ENCODE measurements at regions not wholly inside any gene's neighbourhood (a gene's known extent, or its start where the extent isn't known, plus 50 kb on each side); places are given as distances from the start of the nearest gene placed in this dataset.

DNA sequence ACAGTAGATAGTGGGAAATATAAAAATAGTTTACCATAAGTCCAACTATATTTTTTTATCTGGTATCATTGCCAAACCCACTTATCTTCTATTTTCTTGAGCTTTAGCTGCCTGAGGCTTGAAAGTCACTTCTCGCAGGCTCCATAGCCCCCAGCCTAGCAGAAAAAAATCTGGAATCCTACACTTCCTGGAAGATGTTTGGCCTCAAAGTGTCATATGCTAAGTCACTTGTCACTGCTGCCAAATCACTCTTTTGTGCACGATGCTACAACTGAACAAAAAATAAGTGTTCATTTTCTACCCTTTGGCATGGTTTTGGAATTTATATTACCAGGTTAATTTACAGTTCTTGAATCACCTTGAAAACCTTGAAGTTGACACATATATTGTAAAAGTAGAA is 612.5 kb upstream of the ATXN8OS start:
- Histone ChIP-seq H3K4me3 (ENCODE audit: low read depth in 1 of 2, low read length in 2 of 2) (no peak overlapping the region), H3K36me3 (ENCODE audit: control insufficient read depth in 1 of 2, insufficient read depth in 2 of 2, low read length in 2 of 2) (no peaks in the 10 kb centered on the region), H3K27ac (ENCODE audit: low read length) (no peak overlapping the region), H3K27me3 (ENCODE audit: low read depth, low read length) (no peaks in the 10 kb centered on the region), H3K4me1 (ENCODE audit: control insufficient read depth in 1 of 2, insufficient read depth in 2 of 2, low read length in 2 of 2) (no peaks in the 10 kb centered on the region), H3K9me3 (ENCODE audit: control insufficient read depth in 1 of 2, low read length in 2 of 2) (peaks cover 0 to 4% of the 10 kb centered on the region in 2 donors)

DNA sequence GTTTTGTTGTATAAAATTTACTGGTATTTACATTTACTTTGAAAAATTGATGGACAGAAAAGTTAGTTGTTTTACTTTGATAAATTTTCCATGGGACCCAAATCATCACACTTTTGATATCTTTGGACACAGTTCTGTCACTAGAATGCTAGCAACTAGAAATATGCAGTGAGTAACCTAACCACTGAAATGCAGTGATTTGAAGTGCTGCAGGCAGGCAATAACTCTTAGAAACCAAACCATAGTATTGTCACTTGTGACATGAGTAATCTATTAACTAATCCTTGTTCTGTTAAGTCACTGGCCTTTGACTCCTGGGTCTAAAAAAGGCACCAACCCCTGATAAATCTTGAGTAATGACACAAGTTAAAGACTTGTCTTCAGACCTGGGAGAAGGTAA is 620.0 kb upstream of the ATXN8OS start:
- Histone ChIP-seq H3K27ac (ENCODE audit: low read length) (no peak overlapping the region), H3K4me1 (ENCODE audit: control insufficient read depth in 1 of 2, insufficient read depth in 2 of 2, low read length in 2 of 2) (no peaks in the 10 kb centered on the region), H3K36me3 (ENCODE audit: control insufficient read depth in 1 of 2, insufficient read depth in 2 of 2, low read length in 2 of 2) (no peaks in the 10 kb centered on the region), H3K9me3 (ENCODE audit: control insufficient read depth in 1 of 2, low read length in 2 of 2) (peaks cover 0 to 3% of the 10 kb centered on the region in 2 donors), H3K27me3 (ENCODE audit: low read depth, low read length) (no peaks in the 10 kb centered on the region), H3K4me3 (ENCODE audit: low read depth in 1 of 2, low read length in 2 of 2) (no peak overlapping the region)

DNA sequence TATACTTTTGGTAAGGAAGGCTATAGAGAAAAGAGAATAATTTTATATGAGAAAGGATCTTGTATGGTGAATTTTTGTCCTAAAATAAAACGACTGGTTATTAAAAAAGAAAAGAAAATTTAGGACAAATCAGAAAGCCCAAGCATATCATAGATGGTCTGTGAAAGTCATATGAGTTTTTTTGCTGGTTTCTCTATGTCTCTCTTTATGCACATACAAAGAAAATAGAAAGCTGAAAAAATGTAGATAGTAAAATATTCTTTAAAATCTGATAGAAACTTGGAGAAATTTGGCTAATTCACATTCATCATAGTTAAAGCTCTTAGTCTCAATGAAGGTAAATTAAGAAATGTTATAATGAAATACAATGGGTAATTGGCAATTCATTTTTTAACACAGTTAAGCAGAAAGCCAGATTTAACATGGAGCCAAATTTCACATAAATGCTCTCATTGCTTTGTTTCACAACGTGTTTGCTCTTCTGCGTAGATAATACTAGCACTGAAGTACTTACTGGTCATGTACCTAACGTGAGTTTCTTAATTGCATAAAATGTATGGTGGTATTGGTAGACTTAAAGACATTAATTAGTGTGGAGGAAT is 621.5 kb upstream of the ATXN8OS start:
- Histone ChIP-seq H3K27ac (ENCODE audit: low read length) (no peak overlapping the region), H3K36me3 (ENCODE audit: control insufficient read depth in 1 of 2, insufficient read depth in 2 of 2, low read length in 2 of 2) (no peaks in the 10 kb centered on the region), H3K27me3 (ENCODE audit: low read depth, low read length) (no peaks in the 10 kb centered on the region), H3K9me3 (ENCODE audit: control insufficient read depth in 1 of 2, low read length in 2 of 2) (no peaks in the 10 kb centered on the region), H3K4me1 (ENCODE audit: control insufficient read depth in 1 of 2, insufficient read depth in 2 of 2, low read length in 2 of 2) (no peaks in the 10 kb centered on the region), H3K4me3 (ENCODE audit: low read depth in 1 of 2, low read length in 2 of 2) (no peak overlapping the region)

DNA sequence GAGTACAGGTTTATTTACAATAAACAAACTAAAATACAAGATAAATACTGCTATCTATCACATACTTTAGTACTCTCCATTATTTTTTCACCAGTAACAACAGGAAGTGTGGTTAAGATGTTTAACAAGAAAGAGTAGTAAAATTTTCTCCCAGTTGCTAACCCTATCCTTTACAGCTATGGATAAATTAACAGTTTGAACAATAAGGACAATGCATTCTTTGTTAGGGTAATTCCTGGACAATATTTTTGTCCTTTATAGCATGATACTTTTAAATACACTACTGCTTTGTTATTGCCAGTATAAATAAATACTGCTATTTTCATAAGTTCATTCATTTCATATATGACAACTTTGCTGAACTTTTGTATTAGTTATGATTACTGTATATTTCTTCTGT is 630.2 kb upstream of the ATXN8OS start:
- Histone ChIP-seq H3K9me3 (ENCODE audit: control insufficient read depth in 1 of 2, low read length in 2 of 2) (no peaks in the 10 kb centered on the region), H3K36me3 (ENCODE audit: control insufficient read depth in 1 of 2, insufficient read depth in 2 of 2, low read length in 2 of 2) (no peaks in the 10 kb centered on the region), H3K27ac (ENCODE audit: low read length) (no peak overlapping the region), H3K4me3 (ENCODE audit: low read depth in 1 of 2, low read length in 2 of 2) (no peak overlapping the region), H3K27me3 (ENCODE audit: low read depth, low read length) (no peaks in the 10 kb centered on the region), H3K4me1 (ENCODE audit: control insufficient read depth in 1 of 2, insufficient read depth in 2 of 2, low read length in 2 of 2) (no peaks in the 10 kb centered on the region)

DNA sequence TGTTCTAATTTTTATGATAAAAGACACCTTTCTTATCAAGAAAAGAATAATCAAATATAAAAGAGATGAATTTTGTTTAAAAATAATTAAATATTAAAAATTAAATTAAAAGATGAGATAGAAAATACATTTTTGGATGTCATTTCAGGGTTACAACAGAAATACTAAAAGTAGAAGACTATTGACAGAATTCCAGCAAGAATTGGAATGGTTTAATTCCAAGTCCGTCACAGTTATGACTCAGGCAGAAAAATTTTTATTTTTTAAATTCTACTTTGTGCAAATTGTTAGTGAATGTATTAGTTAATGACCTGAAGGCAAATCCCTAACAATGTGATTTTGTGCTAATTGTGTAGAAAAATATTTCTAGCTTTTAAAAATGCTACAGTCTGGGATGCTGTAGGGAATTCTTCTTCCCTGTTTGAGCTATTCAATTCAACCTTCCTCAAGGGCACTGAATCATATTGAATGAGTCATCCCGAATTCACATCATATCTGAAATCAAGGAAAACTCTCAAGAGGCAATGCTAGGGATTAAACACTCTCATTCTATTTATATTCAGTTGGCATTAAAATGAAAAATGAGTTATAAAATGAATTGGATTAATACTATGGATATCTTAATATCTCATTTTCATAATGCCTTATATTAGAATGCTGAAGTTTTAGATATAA is 633.5 kb upstream of the ATXN8OS start:
- no peaks in the 10 kb centered on the region for H3K36me3 ChIP-seq (ENCODE audit: control insufficient read depth in 1 of 2, insufficient read depth in 2 of 2, low read length in 2 of 2)
- H3K27ac ChIP-seq (ENCODE audit: low read length), result no peak overlapping the region
- no peak overlapping the region for H3K4me3 ChIP-seq (ENCODE audit: low read depth in 1 of 2, low read length in 2 of 2)
- H3K9me3 ChIP-seq (ENCODE audit: control insufficient read depth in 1 of 2, low read length in 2 of 2), result no peaks in the 10 kb centered on the region
- no peaks in the 10 kb centered on the region for H3K27me3 ChIP-seq (ENCODE audit: low read depth, low read length)
- H3K4me1 ChIP-seq (ENCODE audit: control insufficient read depth in 1 of 2, insufficient read depth in 2 of 2, low read length in 2 of 2), result no peaks in the 10 kb centered on the region

DNA sequence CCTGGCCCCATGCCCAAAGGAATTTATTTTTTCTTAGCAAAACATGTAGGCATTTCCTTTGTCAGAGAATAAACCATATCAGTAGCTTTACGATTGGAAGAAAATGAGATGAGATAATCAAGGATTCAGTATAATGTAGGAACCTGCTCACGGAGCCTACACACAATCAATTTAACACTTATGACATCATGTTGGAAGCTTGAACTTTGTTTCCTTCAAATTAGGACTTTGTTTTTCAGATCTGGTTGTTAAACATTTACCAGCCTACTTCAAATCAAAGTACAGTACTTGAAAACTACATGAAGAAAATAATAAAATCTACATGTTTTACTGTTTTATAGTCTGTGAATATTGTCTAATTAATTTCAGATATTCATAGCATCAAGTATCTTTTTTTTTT is 639.0 kb upstream of the ATXN8OS start:
- no peak overlapping the region for H3K4me3 ChIP-seq (ENCODE audit: low read depth in 1 of 2, low read length in 2 of 2)
- no peaks in the 10 kb centered on the region for H3K36me3 ChIP-seq (ENCODE audit: control insufficient read depth in 1 of 2, insufficient read depth in 2 of 2, low read length in 2 of 2)
- H3K27me3 ChIP-seq (ENCODE audit: low read depth, low read length), result no peaks in the 10 kb centered on the region
- peaks cover 0 to 3% of the 10 kb centered on the region in 2 donors for H3K9me3 ChIP-seq (ENCODE audit: control insufficient read depth in 1 of 2, low read length in 2 of 2)
- H3K4me1 ChIP-seq (ENCODE audit: control insufficient read depth in 1 of 2, insufficient read depth in 2 of 2, low read length in 2 of 2), result no peaks in the 10 kb centered on the region
- H3K27ac ChIP-seq (ENCODE audit: low read length), result no peak overlapping the region

DNA sequence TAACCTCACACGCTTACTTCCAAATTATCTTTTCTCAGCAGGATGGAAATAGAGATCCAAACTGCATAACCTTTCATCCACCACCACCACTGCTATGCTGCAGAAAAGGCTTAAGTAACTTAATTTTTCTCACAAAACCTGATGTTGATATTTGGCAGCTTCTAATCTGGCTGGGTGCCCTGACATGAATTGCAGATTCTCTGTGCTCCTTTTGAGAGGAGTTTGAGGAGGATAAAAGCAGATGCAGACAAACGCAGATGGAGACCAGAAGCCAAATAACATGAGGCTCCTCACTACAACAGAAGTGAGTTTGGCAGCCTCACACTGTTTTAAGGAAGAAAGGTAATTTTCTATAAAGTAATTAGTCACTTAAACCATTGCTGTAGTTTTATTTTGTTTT is 646.2 kb upstream of the ATXN8OS start:
- no peaks in the 10 kb centered on the region for H3K4me1 ChIP-seq (ENCODE audit: control insufficient read depth in 1 of 2, insufficient read depth in 2 of 2, low read length in 2 of 2)
- H3K27me3 ChIP-seq (ENCODE audit: low read depth, low read length), result no peaks in the 10 kb centered on the region
- H3K27ac ChIP-seq (ENCODE audit: low read length), result no peak overlapping the region
- peaks cover 0 to 2% of the 10 kb centered on the region in 2 donors for H3K9me3 ChIP-seq (ENCODE audit: control insufficient read depth in 1 of 2, low read length in 2 of 2)
- no peaks in the 10 kb centered on the region for H3K36me3 ChIP-seq (ENCODE audit: control insufficient read depth in 1 of 2, insufficient read depth in 2 of 2, low read length in 2 of 2)
- H3K4me3 ChIP-seq (ENCODE audit: low read depth in 1 of 2, low read length in 2 of 2), result no peak overlapping the region

DNA sequence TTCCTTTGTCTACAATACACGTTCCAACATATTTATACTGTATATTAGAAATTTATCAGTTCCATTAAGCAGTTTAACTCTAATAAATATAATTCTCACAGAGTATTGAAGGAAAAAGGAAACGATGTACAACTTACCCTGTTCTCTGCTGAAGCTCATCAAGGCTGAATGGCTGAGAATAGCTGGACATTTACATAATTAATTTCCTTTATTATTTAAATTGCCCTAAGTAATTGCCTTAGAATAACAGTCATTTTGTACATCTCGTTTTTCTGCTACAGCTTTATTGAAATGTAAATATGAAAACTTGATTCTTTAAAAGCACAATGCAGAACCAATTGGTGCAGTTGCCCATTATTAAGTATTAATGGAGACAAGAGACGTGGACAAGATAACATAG is 648.3 kb upstream of the ATXN8OS start:
- Histone ChIP-seq H3K9me3 (ENCODE audit: control insufficient read depth in 1 of 2, low read length in 2 of 2) (no peaks in the 10 kb centered on the region), H3K27ac (ENCODE audit: low read length) (no peak overlapping the region), H3K27me3 (ENCODE audit: low read depth, low read length) (no peaks in the 10 kb centered on the region), H3K4me1 (ENCODE audit: control insufficient read depth in 1 of 2, insufficient read depth in 2 of 2, low read length in 2 of 2) (no peaks in the 10 kb centered on the region), H3K36me3 (ENCODE audit: control insufficient read depth in 1 of 2, insufficient read depth in 2 of 2, low read length in 2 of 2) (no peaks in the 10 kb centered on the region), H3K4me3 (ENCODE audit: low read depth in 1 of 2, low read length in 2 of 2) (no peak overlapping the region)

DNA sequence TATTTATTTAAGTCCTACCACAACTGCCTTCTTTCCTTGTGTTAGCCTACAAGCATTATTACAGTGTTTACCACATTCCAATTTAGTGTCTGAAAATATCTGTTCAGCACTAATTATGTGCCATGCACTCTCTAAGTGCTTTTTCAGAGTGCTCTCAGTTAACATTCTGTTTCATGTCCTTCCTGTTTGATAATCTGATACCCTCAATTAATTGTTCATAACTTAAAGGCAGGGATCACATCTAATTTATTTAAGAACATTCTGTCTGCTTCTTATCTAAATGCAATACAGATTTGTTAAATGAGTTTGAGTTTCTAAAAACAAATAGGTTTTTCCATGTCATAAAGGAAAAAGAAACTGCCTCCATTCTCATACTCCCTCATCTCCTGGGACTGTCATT is 649.6 kb upstream of the ATXN8OS start:
- H3K4me1 ChIP-seq (ENCODE audit: control insufficient read depth in 1 of 2, insufficient read depth in 2 of 2, low read length in 2 of 2), result no peaks in the 10 kb centered on the region
- H3K4me3 ChIP-seq (ENCODE audit: low read depth in 1 of 2, low read length in 2 of 2), result no peak overlapping the region
- H3K9me3 ChIP-seq (ENCODE audit: control insufficient read depth in 1 of 2, low read length in 2 of 2), result no peaks in the 10 kb centered on the region
- no peaks in the 10 kb centered on the region for H3K27me3 ChIP-seq (ENCODE audit: low read depth, low read length)
- H3K36me3 ChIP-seq (ENCODE audit: control insufficient read depth in 1 of 2, insufficient read depth in 2 of 2, low read length in 2 of 2), result no peaks in the 10 kb centered on the region
- no peak overlapping the region for H3K27ac ChIP-seq (ENCODE audit: low read length)

DNA sequence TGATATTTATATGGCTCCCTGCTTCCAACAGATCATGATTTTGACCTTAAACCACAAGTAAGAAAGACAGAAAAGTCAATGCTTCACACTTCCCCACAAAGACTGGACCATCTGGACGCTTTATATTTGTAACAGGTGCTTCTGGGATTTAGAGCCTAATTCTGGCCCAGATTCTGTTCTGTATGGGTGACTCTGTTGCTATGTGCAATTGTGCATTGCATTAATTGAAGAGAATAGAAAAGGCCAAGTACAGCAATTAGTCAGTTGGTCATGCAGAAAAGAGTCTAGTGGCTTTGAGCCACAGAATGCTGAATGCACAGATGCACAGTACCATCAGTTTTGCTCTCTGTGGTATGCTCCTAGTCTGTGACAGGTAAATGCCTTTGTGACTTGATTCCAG is 657.4 kb upstream of the ATXN8OS start:
- Histone ChIP-seq H3K9me3 (ENCODE audit: control insufficient read depth in 1 of 2, low read length in 2 of 2) (no peaks in the 10 kb centered on the region), H3K4me3 (ENCODE audit: low read depth in 1 of 2, low read length in 2 of 2) (no peak overlapping the region), H3K36me3 (ENCODE audit: control insufficient read depth in 1 of 2, insufficient read depth in 2 of 2, low read length in 2 of 2) (no peaks in the 10 kb centered on the region), H3K27ac (ENCODE audit: low read length) (no peak overlapping the region), H3K4me1 (ENCODE audit: control insufficient read depth in 1 of 2, insufficient read depth in 2 of 2, low read length in 2 of 2) (no peaks in the 10 kb centered on the region), H3K27me3 (ENCODE audit: low read depth, low read length) (no peaks in the 10 kb centered on the region)

DNA sequence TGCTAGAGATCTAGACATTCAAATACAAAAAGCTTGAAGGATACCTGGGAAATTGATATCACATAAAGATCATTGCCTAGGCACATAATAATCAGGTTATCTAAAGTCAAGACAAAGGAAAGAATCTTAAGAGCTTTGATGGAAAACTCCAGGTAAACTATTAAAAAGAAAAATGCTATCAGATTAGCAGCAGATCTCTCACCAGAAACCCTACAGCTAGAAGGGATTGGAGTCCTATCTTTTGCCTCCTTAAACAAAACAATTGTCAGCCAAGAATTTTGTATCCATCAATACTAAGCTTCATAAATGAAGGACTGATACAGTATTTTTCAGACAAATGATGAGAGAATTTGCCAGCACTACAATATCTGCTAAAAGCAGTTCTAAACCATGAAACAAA is 682.4 kb upstream of the ATXN8OS start:
- H3K27me3 ChIP-seq (ENCODE audit: low read depth, low read length), result no peaks in the 10 kb centered on the region
- no peak overlapping the region for H3K27ac ChIP-seq (ENCODE audit: low read length)
- H3K4me3 ChIP-seq (ENCODE audit: low read depth in 1 of 2, low read length in 2 of 2), result no peak overlapping the region
- H3K9me3 ChIP-seq (ENCODE audit: control insufficient read depth in 1 of 2, low read length in 2 of 2), result peaks cover 0 to 13% of the 10 kb centered on the region in 2 donors
- H3K36me3 ChIP-seq (ENCODE audit: control insufficient read depth in 1 of 2, insufficient read depth in 2 of 2, low read length in 2 of 2), result no peaks in the 10 kb centered on the region
- no peaks in the 10 kb centered on the region for H3K4me1 ChIP-seq (ENCODE audit: control insufficient read depth in 1 of 2, insufficient read depth in 2 of 2, low read length in 2 of 2)

DNA sequence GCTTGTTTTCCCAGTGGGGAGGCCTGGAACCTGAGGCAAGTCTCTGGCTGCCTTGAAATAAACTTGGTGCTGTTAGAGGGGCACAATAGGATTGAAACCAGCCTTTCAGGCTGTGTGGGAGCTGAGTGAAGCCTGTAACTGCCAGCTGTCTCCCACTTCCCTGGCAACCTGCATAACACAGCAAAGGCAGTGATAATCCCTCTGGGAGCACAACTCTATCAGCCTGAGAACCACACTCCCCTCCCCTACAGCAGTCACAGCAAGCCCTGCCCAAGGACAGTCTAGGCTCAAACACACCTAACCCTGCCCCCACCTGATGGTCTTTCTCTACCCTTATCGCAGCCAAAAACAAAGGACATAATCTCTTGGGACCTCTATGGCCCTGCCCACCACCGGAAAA is 683.8 kb upstream of the ATXN8OS start:
- Histone ChIP-seq H3K4me3 (ENCODE audit: low read depth in 1 of 2, low read length in 2 of 2) (no peak overlapping the region), H3K27ac (ENCODE audit: low read length) (no peak overlapping the region), H3K4me1 (ENCODE audit: control insufficient read depth in 1 of 2, insufficient read depth in 2 of 2, low read length in 2 of 2) (no peaks in the 10 kb centered on the region), H3K27me3 (ENCODE audit: low read depth, low read length) (no peaks in the 10 kb centered on the region), H3K36me3 (ENCODE audit: control insufficient read depth in 1 of 2, insufficient read depth in 2 of 2, low read length in 2 of 2) (no peaks in the 10 kb centered on the region), H3K9me3 (ENCODE audit: control insufficient read depth in 1 of 2, low read length in 2 of 2) (peaks cover 0 to 13% of the 10 kb centered on the region in 2 donors)

All from muscle layer of duodenum (tissue), 2 donors.